HFFc6 (cell line): ENCODE measurements at regions not wholly inside any gene's neighbourhood (a gene's known extent, or its start where the extent isn't known, plus 50 kb on each side); places are given as distances from the start of the nearest gene placed in this dataset.

ENCODE experiments used
- DNase-seq: peaks from one replicate; pipeline ENCODE4 v3.0.0-alpha.2; 2018
- H3K27ac Mint-ChIP-seq: 2 replicates; pipeline ENCODE4 v1.8.0; 2020; ENCODE audit warnings: mild to moderate bottlenecking, mixed read lengths
- H3K27me3 Mint-ChIP-seq: 2 replicates; pipeline ENCODE4 v1.8.0; 2021; ENCODE audit warnings: mild to moderate bottlenecking, moderate library complexity, mixed read lengths; ENCODE audit not compliant: insufficient read depth
- H3K36me3 Mint-ChIP-seq: 2 replicates; pipeline ENCODE4 v1.8.0; 2021; ENCODE audit warnings: low read depth, mixed read lengths
- H3K4me1 Mint-ChIP-seq: 2 replicates; pipeline ENCODE4 v1.8.0; 2020; ENCODE audit warnings: low read depth, mixed read lengths
- H3K4me3 Mint-ChIP-seq: 2 replicates; pipeline ENCODE4 v1.8.0; 2020; ENCODE audit warnings: mild to moderate bottlenecking, moderate library complexity, mixed read lengths
- H3K9me3 Mint-ChIP-seq: 2 replicates; pipeline ENCODE4 v1.8.0; 2020; ENCODE audit warnings: mild to moderate bottlenecking, mixed read lengths
- CTCF ChIP-seq: fragments of 200-600 bp; sonication (generic); IDR thresholded peaks from 2 replicates; pipeline ENCODE4 v1.5.0; 2021; ENCODE audit warnings: antibody characterized with exemption, mild to moderate bottlenecking

GRCh38 chr5:168011096-168011495 lies 280.3 kb upstream of the WWC1 start:
- TF ChIP-seq CTCF, result no peak
- no peak overlapping the region for H3K27ac Mint-ChIP-seq
- H3K27me3 Mint-ChIP-seq, result peaks cover 9% of the 10 kb centered on the region; the same call in 1 of the 2 replicates
- no peak overlapping the region for H3K4me3 Mint-ChIP-seq
- no peaks in the 10 kb centered on the region for H3K9me3 Mint-ChIP-seq
- H3K4me1 Mint-ChIP-seq, result peaks cover 12% of the 10 kb centered on the region; the same call in 1 of the 2 replicates
- no peak for DNase-seq
- H3K36me3 Mint-ChIP-seq, result no peaks in the 10 kb centered on the region

- H3K27ac Mint-ChIP-seq, result no peak overlapping the region
- peaks cover 9% of the 10 kb centered on the region; the same call in 1 of the 2 replicates for H3K27me3 Mint-ChIP-seq
- no peaks in the 10 kb centered on the region for H3K9me3 Mint-ChIP-seq
- peaks cover 14% of the 10 kb centered on the region; the same call in 1 of the 2 replicates for H3K4me1 Mint-ChIP-seq
- H3K36me3 Mint-ChIP-seq, result no peaks in the 10 kb centered on the region
- TF ChIP-seq CTCF, result no peak
- DNase-seq, result no peak
- no peak overlapping the region for H3K4me3 Mint-ChIP-seq
Observed at GRCh38 chr5:168012006-168012405, 279.4 kb upstream of the WWC1 start.

- TF ChIP-seq CTCF, result no peak
- Mint-ChIP-seq H3K27ac (no peak overlapping the region), H3K27me3 (peaks cover 6% of the 10 kb centered on the region; the same call in 1 of the 2 replicates)
Observed at GRCh38 chr5:168013546-168013945, 277.9 kb upstream of the WWC1 start.

GRCh38 chr5:168014433-168015123 lies 276.9 kb upstream of the WWC1 start:
- Mint-ChIP-seq H3K9me3 (no peaks in the 10 kb centered on the region), H3K27me3 (peaks cover 10% of the 10 kb centered on the region; the same call in 1 of the 2 replicates), H3K27ac (no peak overlapping the region), H3K4me3 (no peak overlapping the region), H3K36me3 (no peaks in the 10 kb centered on the region), H3K4me1 (peaks cover 14% of the 10 kb centered on the region; the same call in 1 of the 2 replicates)
- no peak for DNase-seq
- no peak for TF ChIP-seq CTCF

More at GRCh38 chr5:168013546-168013945, 277.9 kb upstream of the WWC1 start:
- no peaks in the 10 kb centered on the region for H3K9me3 Mint-ChIP-seq
- H3K4me3 Mint-ChIP-seq, result no peak overlapping the region
- H3K4me1 Mint-ChIP-seq, result peaks cover 14% of the 10 kb centered on the region; the same call in 1 of the 2 replicates
- DNase-seq, result no peak
- no peaks in the 10 kb centered on the region for H3K36me3 Mint-ChIP-seq

- peaks cover 14% of the 10 kb centered on the region; the same call in 1 of the 2 replicates for H3K4me1 Mint-ChIP-seq
- no peaks in the 10 kb centered on the region for H3K36me3 Mint-ChIP-seq
- H3K9me3 Mint-ChIP-seq, result no peaks in the 10 kb centered on the region
- peak; percentile 16 for DNase-seq
- no peak overlapping the region for H3K4me3 Mint-ChIP-seq
- H3K27me3 Mint-ChIP-seq, result peaks cover 9% of the 10 kb centered on the region; the same call in 1 of the 2 replicates
- no peak for TF ChIP-seq CTCF
- no peak overlapping the region for H3K27ac Mint-ChIP-seq
Observed at GRCh38 chr5:168015506-168015905, 275.9 kb upstream of the WWC1 start.
